ENCODE measurements at regions not wholly inside any gene's neighbourhood (a gene's known extent, or its start where the extent isn't known, plus 50 kb on each side); places are given as distances from the start of the nearest gene placed in this dataset.

DNA sequence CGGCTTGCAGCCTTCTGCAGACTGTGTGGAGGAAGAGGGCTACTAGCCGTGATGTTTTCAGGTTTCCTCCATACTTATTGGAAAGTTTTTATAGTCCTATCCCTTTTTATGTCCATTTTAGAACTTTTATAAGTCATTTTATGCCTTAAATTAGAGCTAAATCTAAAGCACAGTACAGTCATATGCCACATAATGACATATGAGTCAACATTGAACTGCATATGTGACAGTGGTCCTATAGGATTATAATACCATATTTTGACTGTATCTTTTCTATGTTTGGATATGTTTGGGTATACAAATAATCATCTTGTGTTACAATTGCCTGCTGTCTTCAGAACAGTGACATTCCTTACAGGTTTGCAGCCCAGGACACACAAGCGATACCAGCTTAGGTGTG lies 200.2 kb downstream of the SPRY1 start:
- DNase-seq (no peak), ATAC-seq (ENCODE audit: low read depth) (no peak)
- no peak overlapping the region for H3K27ac Mint-ChIP-seq
- ChIA-PET CTCF (interaction anchor here (2.1 kb wide), 1 partner anchor 33 kb away, joined by 7 read pairs; no protein-coding TSS in a partner anchor), POLR2A (no interaction called here)
- Histone ChIP-seq H3K4me2 (replicated peaks; ENCODE audit: low read depth, low read length, poor library complexity, severe bottlenecking) (no peak overlapping the region), H3K27ac (ENCODE audit: low read length in 2 of 2) (no peak overlapping the region), H3K27me3 (replicated peaks in 1 of 4; ENCODE audit: control extremely low read depth in 1 of 4, control insufficient read depth in 3 of 4, insufficient read depth in 4 of 4, low read length in 3 of 4) (no peaks in the 10 kb centered on the region), H2AFZ (ENCODE audit: insufficient read depth, low read depth, low read length, poor library complexity, severe bottlenecking) (no peak overlapping the region), H3K9me3 (ENCODE audit: control extremely low read depth in 1 of 3, control insufficient read depth in 2 of 3, insufficient read depth in 1 of 3, low read length in 2 of 3) (peaks cover 0 to 2% (median 0%) of the 10 kb centered on the region in 3 donors), H3K4me1 (ENCODE audit: control insufficient read depth in 2 of 2, insufficient read depth in 2 of 2, low read length in 2 of 2) (peaks cover 18 to 23% of the 10 kb centered on the region in 2 donors), H4K20me1 (ENCODE audit: control insufficient read depth, insufficient read depth, low read length, poor library complexity, severe bottlenecking) (no peaks in the 10 kb centered on the region), H3K9ac (ENCODE audit: low read length) (no peak overlapping the region), H3K4me3 (ENCODE audit: control extremely low read depth in 1 of 5, extremely low read depth in 1 of 5, insufficient read depth in 1 of 5, low read depth in 2 of 5, low read length in 4 of 5) (no peak overlapping the region), H3K36me3 (replicated peaks in 1 of 2; ENCODE audit: control extremely low read depth in 1 of 2, control insufficient read depth in 1 of 2, extremely low read depth in 1 of 2, insufficient read depth in 2 of 2, low read length in 1 of 2) (no peaks in the 10 kb centered on the region), H3K79me2 (ENCODE audit: control insufficient read depth, insufficient read depth, low read length) (no peaks in the 10 kb centered on the region)
- no peaks in the 10 kb centered on the region for H3K9me3 Mint-ChIP-seq (ENCODE audit: insufficient read depth)
- H3K4me3 Mint-ChIP-seq = no peak overlapping the region
- no CpG with 5 or more reads among the region's 3 CpGs for WGBS (ENCODE audit: insufficient coverage)
- peaks cover 4% of the 10 kb centered on the region for H3K27me3 Mint-ChIP-seq
- peaks cover 23% of the 10 kb centered on the region for H3K4me1 Mint-ChIP-seq
- TF ChIP-seq, protein P1, sequence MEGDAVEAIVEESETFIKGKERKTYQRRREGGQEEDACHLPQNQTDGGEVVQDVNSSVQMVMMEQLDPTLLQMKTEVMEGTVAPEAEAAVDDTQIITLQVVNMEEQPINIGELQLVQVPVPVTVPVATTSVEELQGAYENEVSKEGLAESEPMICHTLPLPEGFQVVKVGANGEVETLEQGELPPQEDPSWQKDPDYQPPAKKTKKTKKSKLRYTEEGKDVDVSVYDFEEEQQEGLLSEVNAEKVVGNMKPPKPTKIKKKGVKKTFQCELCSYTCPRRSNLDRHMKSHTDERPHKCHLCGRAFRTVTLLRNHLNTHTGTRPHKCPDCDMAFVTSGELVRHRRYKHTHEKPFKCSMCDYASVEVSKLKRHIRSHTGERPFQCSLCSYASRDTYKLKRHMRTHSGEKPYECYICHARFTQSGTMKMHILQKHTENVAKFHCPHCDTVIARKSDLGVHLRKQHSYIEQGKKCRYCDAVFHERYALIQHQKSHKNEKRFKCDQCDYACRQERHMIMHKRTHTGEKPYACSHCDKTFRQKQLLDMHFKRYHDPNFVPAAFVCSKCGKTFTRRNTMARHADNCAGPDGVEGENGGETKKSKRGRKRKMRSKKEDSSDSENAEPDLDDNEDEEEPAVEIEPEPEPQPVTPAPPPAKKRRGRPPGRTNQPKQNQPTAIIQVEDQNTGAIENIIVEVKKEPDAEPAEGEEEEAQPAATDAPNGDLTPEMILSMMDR (IDR thresholded peaks at IDR 0.05) = no peak
- no peak for TF ChIP-seq EZH2 (IDR thresholded peaks at IDR 0.05; ENCODE audit: borderline replicate concordance, insufficient read depth, low read depth, low read length, poor library complexity, severe bottlenecking)
- intact Hi-C loops (cut with micrococcal nuclease) = no loop called here

DNA sequence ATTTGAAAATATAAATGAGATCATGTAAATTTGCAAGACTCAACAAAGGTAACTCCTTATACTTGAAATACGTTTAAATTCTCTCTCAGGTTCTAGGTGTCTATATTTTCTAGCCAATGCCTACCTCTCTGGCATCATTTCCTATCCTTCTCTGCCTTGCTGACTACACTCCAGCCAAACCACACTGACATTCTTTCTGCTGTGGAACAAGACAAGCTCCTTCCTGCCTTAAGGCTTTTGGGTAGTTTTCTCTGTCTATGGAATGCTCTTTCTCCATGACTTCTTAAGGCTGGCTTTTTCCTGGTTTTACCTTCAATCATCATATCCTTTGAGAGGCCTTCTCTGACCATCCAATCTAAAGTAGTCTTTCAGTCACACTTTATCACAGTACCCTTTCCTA lies 201.0 kb downstream of the SPRY1 start:
- H3K4me2 ChIP-seq (replicated peaks; ENCODE audit: low read depth, low read length, poor library complexity, severe bottlenecking) = no peak overlapping the region
- intact Hi-C loops (cut with micrococcal nuclease) = no loop called here
- H3K9me3 Mint-ChIP-seq (ENCODE audit: insufficient read depth) = no peaks in the 10 kb centered on the region
- H3K27ac Mint-ChIP-seq = no peak overlapping the region
- H3K27me3 ChIP-seq (replicated peaks in 1 of 4; ENCODE audit: control extremely low read depth in 1 of 4, control insufficient read depth in 3 of 4, insufficient read depth in 4 of 4, low read length in 3 of 4) = no peaks in the 10 kb centered on the region
- H3K27me3 Mint-ChIP-seq = peaks cover 4% of the 10 kb centered on the region
- H3K79me2 ChIP-seq (ENCODE audit: control insufficient read depth, insufficient read depth, low read length) = no peaks in the 10 kb centered on the region
- POLR2A ChIA-PET = no interaction called here
- no peak for ATAC-seq (ENCODE audit: low read depth)
- H2AFZ ChIP-seq (ENCODE audit: insufficient read depth, low read depth, low read length, poor library complexity, severe bottlenecking) = no peak overlapping the region
- no CpG with 5 or more reads among the region's 1 CpG for WGBS (ENCODE audit: insufficient coverage)
- H3K4me3 ChIP-seq (ENCODE audit: control extremely low read depth in 1 of 5, extremely low read depth in 1 of 5, insufficient read depth in 1 of 5, low read depth in 2 of 5, low read length in 4 of 5) = no peak overlapping the region
- H3K4me1 Mint-ChIP-seq = peaks cover 23% of the 10 kb centered on the region
- no peaks in the 10 kb centered on the region for H3K36me3 ChIP-seq (replicated peaks in 1 of 2; ENCODE audit: control extremely low read depth in 1 of 2, control insufficient read depth in 1 of 2, extremely low read depth in 1 of 2, insufficient read depth in 2 of 2, low read length in 1 of 2)
- no peak overlapping the region for H3K4me3 Mint-ChIP-seq
- no peak overlapping the region for H3K27ac ChIP-seq (ENCODE audit: low read length in 2 of 2)
- H3K4me1 ChIP-seq (ENCODE audit: control insufficient read depth in 2 of 2, insufficient read depth in 2 of 2, low read length in 2 of 2) = peaks cover 18 to 23% of the 10 kb centered on the region in 2 donors
- H3K9me3 ChIP-seq (ENCODE audit: control extremely low read depth in 1 of 3, control insufficient read depth in 2 of 3, insufficient read depth in 1 of 3, low read length in 2 of 3) = peaks cover 0 to 2% (median 0%) of the 10 kb centered on the region in 3 donors
- CTCF ChIA-PET = no interaction called here
- DNase-seq = no peak
- no peaks in the 10 kb centered on the region for H4K20me1 ChIP-seq (ENCODE audit: control insufficient read depth, insufficient read depth, low read length, poor library complexity, severe bottlenecking)
- no peak for TF ChIP-seq EZH2 (IDR thresholded peaks at IDR 0.05; ENCODE audit: borderline replicate concordance, insufficient read depth, low read depth, low read length, poor library complexity, severe bottlenecking)
- TF ChIP-seq, protein P1 (IDR thresholded peaks at IDR 0.05) = no peak
- H3K9ac ChIP-seq (ENCODE audit: low read length) = no peak overlapping the region

Data from B cell (primary cell).